Activated T-cell treated with anti-CD3 and anti-CD28 coated beads for 24 hours (primary cell): ENCODE measurements at regions not wholly inside any gene's neighbourhood (a gene's known extent, or its start where the extent isn't known, plus 50 kb on each side); places are given as distances from the start of the nearest gene placed in this dataset.

Experiments used
- DNase-seq: peaks from one replicate; pipeline ENCODE4 v3.0.0-alpha.2; 2020; ENCODE audit warnings: low read depth

DNA sequence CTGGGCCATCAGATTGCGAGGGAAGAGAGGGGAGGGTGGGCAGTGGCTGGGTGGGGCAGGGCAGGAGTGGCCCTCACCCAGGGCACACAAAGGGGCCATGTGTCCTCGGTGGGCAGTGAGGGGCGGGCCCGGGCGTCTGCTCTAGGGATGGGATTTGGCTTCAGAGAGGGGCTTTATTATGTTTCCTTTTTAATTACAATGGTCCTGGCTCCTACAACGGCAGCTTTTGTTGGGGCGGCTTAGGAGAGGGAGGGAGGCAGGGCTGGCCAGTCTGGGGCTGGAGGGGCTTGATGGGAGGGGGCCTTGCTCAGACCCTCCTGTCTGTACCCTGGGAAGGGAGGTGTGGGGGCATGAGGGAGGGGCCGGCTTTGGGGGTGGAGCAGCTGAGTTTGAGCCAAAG is 102.8 kb upstream of the WNT4 start:
- no peak for DNase-seq

DNA sequence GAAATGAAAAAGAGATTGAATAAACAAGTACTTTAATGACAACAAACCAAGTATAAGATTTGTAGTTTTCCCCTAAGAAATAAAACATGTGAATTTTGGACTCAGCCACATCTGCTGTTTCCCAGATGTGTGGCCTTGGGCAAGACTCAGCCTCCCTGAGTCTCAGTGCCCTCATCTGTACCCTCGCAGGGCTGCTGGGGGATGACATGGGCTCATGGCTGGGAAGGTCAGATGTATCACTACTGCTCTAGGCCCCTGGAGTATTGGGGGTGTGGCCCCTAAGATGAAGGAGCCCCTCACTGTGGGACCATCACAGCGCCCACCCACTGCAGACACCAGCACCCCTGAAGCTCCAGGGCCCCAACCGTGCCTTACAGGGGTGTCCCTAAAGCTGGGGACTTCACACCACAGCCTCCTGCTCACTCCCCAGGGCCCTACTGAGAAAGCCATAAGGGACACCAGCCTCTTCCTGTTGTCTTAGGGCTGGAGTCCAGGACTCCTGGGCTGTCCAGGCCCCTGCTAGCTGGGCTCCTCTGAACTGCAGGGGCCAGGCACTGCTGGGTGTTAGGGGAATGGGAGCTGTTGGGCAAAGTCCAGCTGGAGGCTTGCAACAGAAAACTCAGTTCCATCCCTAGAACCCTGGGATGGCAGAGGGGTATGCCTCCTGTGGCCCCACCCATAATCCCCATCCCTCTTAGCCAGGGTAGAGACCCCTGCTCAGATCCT is 104.0 kb upstream of the WNT4 start:
- no peak for DNase-seq

DNA sequence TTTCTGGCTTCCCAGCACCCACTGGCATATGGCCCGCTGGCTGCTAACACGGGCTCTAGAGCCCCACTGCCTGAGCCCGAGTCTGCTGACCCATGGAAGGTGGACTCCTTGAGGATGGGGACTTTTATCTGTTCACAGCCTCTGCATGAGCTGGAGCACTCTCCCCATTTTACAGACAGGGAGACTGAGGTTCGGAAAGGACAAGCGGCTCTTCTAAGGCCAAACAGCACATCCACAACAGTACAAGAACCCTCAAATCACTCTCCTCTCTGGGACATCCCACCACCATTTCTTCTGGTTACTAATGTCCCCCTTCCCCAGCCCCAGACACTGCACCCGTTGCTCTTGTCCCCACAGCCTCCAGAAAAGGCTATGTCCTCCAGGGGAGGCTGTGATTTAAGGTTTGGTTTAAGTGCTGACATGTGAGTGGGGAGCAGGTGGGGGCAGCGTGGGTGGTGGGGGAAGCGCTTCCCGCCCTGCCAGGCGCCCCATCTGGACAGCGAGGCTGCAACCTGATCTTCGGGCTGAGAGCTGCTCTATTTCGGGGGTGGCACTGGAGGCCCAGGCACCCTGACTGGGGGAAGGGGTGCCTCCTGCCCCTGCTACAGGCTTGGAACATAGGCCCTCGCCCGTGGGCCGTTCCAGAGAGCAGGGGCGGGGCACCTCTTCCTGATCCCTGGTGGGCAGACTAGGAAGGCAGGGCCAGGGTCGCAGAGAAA is 104.8 kb upstream of the WNT4 start:
- no peak for DNase-seq

DNA sequence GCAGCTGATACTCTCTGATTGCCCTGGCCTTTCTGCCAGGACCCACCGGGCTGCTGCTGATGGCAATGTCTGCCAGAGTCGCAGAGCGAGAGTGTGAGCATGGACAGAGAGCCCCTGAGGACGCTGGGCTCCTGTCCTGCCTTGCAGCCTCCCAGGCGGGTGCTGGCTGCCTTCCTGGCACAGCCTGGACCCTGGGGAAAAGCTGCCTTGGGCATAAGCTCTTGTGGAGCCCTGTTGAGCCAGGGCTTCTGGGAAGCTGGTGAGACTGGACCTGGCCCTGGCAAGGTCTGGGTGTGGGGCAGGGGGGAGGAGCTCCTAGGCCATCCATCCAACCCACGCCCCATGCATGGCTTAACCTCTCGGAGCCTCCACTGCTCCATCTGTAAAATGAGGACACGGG is 105.8 kb upstream of the WNT4 start:
- no peak for DNase-seq

DNA sequence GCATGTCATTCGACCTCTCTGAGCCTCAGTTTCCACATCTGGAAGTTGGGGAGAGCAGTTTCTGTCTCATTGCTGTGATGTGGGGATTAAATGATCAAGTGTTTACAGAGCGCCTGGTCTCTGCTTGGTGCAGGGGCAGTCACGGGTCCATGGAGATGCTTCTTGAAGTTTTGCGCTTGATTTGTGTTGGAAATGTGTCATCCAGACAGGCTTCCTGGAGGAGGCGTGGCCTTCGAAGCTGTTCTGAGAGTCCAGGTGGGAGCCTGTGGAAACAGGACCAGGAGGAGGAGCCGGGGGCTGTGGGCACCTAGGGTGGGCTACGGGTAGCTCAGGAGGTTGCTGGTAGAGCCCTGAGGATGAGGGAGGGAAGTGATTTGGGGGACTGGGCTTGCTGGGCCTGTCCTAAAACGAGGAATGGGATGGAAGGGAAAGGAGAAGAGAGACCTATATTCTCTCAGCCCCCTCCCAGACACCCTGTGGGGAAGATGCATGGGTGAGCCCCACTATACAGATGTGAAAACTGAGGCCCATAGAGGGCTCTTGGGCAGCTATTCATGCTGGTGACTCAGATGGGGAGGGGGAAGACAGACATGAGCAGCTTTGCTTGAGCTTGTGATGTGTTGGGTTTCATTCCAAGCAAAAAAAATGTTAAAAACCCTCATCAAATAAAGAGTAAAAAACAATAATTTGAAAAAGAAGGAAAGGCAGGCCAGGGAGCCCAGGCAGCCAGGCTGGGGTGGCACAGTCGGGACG is 107.2 kb upstream of the WNT4 start:
- DNase-seq, result no peak

DNA sequence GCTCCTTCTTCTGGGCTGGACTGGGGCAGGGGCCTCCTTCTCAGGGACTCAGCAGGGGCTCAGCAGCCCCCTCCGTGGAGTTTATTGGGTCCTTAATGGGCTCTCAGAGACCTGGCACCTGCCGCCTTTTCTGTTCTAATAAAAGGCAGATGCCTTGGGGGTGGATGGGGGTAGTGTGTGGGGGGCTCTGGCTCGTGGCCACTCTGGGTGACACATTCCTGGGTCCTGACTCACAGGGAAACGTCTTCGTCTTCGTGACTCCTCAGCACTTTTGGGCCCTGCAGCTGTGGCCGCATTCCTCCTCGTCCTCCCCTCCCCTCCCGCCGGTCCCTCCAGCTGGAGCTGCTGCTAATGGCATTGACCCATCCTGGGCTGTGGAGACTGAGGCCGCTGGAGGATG is 107.8 kb upstream of the WNT4 start:
- no peak for DNase-seq

DNA sequence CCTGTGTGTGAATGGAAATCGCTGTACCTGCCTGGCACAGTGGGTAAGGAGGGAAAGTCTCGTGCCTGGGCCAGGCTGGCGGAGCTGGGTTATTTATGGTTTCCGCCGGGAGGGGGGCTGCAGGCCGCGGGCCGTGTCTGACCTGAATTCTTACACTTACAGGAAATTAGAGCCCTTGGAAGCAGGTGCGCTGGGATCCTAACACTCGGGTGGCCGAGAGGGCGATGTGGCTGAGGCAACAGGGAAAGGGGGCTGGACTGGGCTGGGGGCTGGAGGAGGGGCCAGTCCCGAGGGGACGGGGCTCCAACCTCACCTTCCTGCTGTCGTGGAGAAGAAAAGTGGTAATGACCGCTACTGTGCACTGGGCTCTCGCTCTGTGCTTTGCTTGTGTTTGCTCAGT is 109.4 kb upstream of the WNT4 start:
- DNase-seq, result no peak

DNA sequence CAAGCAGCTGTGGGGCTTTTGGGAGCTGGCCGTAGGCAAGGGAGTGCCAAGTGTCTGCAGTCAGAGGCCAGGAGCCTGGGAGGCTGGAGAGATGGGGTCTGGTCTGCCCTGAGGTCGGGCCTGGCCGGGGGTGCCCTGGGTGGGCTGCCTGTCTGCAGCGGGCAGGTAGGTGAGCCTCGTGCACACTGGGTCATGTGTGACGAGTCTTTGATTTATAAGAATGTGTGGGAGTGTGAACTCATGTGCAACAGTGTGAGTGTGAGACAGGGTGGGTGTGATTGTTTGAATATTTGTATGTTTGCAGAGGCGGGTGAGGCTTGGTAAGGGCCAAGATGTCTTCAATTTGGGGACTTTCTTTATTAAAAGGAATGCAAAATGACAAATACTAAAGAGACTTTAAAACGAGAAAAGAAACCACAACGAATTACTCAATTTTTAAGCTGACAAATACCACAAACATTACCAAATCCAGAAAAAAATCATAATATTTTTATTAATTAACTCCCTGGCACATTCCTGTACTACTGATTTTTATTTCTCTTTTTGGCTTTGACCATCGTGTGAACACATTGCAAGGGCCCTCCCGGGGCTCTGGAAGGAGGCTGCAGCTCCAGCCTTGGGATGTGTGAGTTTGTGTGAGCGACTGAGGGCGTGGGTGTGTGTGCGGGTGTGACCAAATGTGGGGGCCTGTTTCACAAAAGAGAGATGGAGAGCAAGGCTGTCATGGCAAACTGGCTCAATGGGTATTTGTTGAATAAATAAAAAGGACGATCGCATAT is 110.3 kb upstream of the WNT4 start:
- DNase-seq, result no peak

DNA sequence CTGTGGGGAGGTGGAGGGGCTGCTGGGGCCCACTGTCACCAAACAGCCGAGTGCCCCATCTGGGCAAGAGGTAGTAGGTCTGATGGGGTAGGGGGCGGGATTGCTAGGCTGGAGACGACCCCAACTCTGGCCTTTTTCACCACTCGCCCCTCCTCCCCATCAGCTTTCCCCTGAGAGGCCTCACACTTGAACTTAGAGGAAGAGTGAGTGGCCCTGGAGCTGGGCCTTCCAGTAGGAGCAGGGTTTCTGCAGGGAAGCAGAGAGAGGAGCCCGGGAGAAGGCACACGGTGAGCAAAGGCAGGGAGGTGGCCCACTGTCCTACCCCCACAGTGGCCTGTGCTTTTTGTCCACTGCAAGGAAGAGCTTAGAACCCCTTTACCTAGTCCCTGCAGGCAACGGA is 111.9 kb upstream of the WNT4 start:
- DNase-seq, result no peak

DNA sequence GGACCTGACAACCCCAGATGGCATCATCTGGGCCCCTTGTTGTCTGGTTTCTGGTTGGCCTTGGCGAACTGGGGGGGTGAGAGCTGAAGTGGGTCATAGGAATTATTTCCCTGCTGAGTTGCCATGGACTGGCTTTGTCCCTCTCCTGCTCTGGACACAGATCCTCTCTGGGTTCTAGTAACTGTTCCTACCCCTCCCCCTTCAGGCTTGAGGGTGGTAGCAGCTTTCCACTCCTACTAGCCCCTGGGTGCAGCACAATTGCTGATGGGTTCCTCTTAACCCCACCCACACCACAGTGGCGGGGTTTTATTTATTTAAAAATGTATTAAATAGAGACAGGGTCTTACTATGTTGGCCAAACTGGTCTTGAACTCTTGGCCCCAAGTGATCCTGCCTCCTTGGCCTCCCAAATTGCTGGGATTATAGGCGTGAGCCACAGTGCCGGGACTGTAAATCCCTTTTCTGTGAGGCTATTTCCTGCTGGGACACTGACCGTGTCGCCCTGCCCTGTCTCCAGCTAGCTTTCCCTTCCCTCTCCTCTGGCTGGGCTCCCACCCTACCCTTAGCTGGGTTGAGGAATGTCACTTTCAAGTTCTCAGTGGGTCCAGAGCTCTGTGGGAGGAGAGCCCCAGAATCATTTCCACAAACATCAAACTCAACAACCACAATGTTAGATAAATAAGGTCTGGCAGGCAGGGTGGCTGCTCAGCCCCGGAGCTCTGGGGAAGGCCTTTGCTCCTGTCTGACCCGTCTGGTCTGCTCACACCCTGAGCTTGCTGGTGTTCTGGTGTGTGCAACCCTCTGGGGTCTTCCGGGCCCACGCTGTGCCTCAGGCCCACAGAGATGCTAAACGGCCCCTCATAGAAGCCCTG is 112.7 kb upstream of the WNT4 start:
- no peak for DNase-seq

DNA sequence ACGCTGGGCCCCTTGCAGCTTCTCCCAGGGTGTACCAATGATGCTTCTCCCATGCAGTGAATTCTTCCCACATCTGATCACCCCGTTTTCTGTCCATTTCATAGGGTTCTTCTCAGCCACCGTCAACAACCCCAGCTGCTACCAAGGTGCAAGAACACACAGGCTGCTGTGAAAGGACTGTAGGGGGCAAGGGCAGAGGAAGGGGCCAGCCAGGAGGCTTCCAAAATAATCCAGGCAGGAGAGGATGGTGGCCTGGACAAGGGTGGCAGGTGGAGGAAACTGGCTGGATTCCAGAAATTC is 113.3 kb upstream of the WNT4 start:
- DNase-seq, result no peak

DNA sequence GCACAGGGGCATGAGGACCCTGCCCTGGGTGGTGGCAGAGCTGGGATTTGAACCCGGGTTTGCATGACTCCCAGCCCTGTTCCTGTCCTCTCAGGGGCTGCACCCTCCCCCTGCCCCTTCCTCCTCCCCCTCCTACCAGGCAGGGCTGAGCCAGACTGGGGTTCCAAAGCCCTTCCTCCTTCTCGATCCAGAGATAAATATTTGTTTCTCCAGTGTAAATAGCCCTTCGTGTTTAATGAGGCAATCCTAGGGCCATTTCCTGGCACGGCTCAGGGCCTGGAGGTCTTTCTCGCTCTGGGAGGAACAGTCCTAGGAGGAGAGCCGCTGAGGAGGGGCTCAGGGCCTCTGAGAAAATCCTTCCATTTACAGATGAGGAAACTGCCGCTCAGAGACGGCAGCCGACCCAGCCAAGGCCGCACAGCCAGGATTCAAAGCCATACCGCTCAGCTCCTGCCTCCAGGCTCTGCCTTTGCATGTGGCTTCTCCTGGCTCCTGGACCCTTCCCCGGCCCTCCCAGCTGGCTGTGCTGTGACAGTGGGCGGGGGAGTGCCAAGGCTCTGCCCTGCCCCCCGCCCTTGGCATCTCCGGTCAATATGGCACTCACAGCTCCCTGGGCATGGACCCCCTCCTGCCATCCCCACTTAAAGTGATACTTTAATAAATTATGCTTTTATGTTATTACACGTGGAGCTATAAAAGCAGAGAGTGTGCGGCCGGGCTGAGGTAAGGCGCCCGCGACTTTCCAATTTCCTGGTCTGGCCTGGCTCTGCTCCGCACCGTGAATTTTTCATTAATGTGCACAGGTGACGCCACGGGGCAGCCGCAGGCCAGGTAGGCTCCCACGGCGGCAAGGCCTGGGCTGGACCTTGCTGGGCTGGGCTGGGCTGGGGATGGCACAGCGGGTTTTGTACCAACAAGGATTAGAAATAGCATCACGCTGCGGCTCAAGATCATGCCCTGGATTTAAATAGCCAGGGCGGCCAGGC is 114.7 kb upstream of the WNT4 start:
- no peak for DNase-seq

DNA sequence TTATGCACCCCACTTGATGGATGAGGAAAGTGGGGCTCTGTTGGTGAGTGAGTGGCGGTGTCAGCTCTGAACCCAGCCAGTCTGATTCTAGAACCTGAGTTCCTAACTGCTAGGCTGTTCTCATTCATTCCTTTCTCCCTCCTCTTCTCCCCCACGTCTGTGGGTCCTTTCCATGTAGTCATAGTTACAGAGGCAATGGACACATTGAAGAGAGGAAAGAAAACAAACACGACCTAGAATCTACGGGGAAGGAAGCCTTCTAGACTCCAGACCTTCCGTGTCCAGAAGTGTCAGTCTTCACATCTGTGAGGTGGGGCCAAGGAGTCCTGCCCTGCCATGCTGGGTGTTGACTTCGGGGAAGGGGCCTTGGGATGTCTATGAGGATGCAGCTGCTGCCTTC is 115.8 kb upstream of the WNT4 start:
- no peak for DNase-seq

DNA sequence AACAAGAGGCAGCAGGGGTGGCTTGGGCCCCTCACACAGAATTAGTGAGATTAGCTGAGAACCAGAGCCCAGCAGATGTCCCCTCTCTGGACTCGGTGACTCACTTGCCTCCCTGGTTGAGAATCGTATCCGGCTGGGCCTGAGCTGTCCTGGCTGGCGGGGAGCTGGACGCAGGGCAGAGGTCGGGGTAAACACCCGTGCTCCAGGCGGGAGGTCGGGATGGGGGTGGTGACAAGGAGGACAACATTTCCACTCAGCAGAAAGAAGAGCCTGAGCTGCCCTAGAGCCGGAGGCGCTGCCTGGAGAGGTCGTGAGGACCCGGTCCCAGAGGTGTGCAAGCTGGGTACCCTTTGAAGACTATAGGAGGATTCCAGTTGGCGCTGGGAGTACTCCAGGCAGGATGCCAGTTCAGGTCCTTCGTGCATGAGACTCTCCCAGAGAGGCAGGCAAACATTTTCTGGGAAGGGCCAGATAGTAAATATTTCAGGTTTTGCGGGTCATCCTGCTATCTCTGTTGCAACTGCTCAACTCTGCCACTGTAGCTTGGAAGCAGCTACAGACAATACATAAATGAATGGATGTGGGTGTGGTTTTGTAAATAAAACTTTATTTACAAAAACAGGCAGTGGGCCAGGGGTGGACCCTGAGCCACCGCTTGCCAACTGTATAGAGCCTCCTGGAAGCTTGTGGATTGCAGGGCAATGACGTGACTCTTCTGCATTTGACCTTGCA is 116.8 kb upstream of the WNT4 start:
- no peak for DNase-seq

DNA sequence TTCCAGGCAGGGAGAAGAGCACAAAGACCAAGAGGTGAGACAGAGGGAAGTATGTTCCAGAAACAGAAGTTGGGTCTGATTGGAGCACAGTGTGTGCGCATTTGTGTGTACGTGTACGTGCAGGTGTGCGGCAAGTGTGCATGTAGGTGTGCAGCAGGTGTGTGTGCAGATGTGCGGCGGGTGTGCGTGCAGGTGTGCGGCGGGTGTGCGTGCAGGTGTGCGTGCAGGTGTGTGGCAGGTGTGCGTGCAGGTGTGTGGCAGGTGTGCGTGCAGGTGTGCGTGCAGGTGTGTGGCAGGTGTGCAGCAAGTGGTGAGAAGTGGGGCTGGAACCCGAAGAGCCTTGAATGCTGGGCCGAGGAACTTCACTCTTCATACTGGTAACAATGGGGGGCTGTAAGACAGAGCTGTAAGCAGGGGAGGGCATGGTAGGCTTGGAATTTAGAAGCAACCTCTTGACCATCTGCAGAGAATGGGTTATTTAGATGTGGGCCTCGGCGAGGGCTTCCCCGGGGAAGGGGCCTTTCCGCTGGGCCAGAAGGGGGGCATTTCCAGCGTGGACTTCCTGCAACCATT is 118.0 kb upstream of the WNT4 start:
- DNase-seq, result no peak

DNA sequence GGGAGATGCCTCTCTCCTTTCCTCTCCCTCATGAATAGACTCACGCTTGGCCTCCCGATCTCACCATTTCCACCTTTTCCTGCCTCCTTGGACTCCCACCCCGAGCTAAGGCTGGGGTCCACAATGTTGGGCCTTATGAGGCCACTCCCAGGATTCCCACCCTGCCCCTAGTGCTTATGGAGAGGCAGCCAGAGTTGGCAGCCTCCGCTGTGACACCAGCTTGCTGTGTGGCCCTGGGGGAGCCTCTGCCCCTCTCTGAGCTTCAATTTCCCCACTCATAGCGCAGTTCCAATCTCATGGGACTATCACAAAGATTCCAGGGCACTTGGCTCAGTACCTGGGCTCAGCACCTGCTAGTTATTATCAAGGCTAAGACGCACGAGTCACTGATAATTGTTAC is 118.7 kb upstream of the WNT4 start:
- no peak for DNase-seq

DNA sequence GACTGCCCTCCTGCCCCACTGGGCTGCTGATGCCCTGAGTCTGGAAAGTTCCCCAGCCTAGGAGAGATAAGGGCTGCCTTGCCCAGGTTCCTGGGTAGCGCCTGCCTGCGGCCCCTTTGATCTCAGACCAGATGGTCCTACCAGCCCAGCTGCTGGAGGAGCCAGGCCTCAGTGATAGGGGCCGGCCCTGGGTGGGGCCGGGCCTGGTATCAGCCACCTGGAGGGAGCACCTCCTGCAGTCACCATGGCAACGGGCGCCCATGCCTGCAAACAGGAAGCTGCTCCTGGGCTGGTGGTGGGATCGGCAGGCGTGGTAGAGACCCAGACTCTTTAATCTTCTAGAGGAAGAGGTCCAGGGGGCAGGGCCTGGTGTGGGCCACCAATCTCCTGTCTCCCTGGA is 119.7 kb upstream of the WNT4 start:
- DNase-seq, result no peak

DNA sequence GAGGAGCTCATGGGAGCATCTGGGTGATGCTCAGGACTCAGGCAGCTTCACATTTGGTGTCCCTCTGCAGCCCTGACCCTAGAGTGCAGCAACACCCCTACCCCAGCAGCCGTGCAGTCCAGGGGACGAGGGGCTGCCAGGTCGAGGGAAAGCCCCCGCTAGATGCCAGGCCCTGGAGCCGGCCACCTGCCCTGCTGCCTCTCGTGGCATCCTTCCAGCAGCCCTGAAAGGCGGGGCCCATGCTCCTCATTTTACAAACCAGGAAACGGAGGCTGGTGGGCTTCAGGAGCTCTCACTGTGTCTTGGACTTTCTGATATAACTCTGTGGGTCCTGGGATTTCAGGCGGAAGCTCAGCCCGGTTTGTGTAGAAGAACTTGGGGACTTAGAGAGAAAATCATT is 120.5 kb upstream of the WNT4 start:
- DNase-seq, result no peak
